ENCODE measurements at regions not wholly inside any gene's neighbourhood (a gene's known extent, or its start where the extent isn't known, plus 50 kb on each side); places are given as distances from the start of the nearest gene placed in this dataset.

GRCh38 chr6:119626884-119627619 lies 277.5 kb upstream of the MAN1A1 start:
- DNase-seq (ENCODE audit: low read depth in 2 of 2, low spot score in 1 of 2) = no peak

GRCh38 chr6:119620846-119621555 lies 271.4 kb upstream of the MAN1A1 start:
- DNase-seq (ENCODE audit: low read depth in 2 of 2, low spot score in 1 of 2) = no peak

GRCh38 chr6:119614138-119614537 lies 264.6 kb upstream of the MAN1A1 start:
- no peak for DNase-seq (ENCODE audit: low read depth in 2 of 2, low spot score in 1 of 2)

- no peak for DNase-seq (ENCODE audit: low read depth in 2 of 2, low spot score in 1 of 2)
Measured at GRCh38 chr6:119612911-119613381, 263.4 kb upstream of the MAN1A1 start.

- DNase-seq (ENCODE audit: low read depth in 2 of 2, low spot score in 1 of 2) = no peak
Measured at GRCh38 chr6:119612176-119612891, 262.8 kb upstream of the MAN1A1 start.

GRCh38 chr6:119610754-119611153 lies 261.2 kb upstream of the MAN1A1 start:
- DNase-seq (ENCODE audit: low read depth in 2 of 2, low spot score in 1 of 2) = no peak

GRCh38 chr6:119610265-119610664 lies 260.7 kb upstream of the MAN1A1 start:
- no peak for DNase-seq (ENCODE audit: low read depth in 2 of 2, low spot score in 1 of 2)

GRCh38 chr6:119609865-119610264 lies 260.3 kb upstream of the MAN1A1 start:
- DNase-seq (ENCODE audit: low read depth in 2 of 2, low spot score in 1 of 2) = no peak

- DNase-seq (ENCODE audit: low read depth in 2 of 2, low spot score in 1 of 2) = no peak
Measured at GRCh38 chr6:119608994-119609393, 259.4 kb upstream of the MAN1A1 start.

GRCh38 chr6:119604124-119604523 lies 254.6 kb upstream of the MAN1A1 start:
- no peak for DNase-seq (ENCODE audit: low read depth in 2 of 2, low spot score in 1 of 2)

- DNase-seq (ENCODE audit: low read depth in 2 of 2, low spot score in 1 of 2) = no peak
Measured at GRCh38 chr6:119603501-119603900, 253.9 kb upstream of the MAN1A1 start.

- no peak for DNase-seq (ENCODE audit: low read depth in 2 of 2, low spot score in 1 of 2)
Measured at GRCh38 chr6:119602215-119603178, 252.9 kb upstream of the MAN1A1 start.

- DNase-seq (ENCODE audit: low read depth in 2 of 2, low spot score in 1 of 2) = no peak
Measured at GRCh38 chr6:119598883-119599282, 249.3 kb upstream of the MAN1A1 start.

- no peak for DNase-seq (ENCODE audit: low read depth in 2 of 2, low spot score in 1 of 2)
Measured at GRCh38 chr6:119594907-119595306, 245.3 kb upstream of the MAN1A1 start.

GRCh38 chr6:119591235-119591634 lies 241.7 kb upstream of the MAN1A1 start:
- no peak for DNase-seq (ENCODE audit: low read depth in 2 of 2, low spot score in 1 of 2)

- no peak for DNase-seq (ENCODE audit: low read depth in 2 of 2, low spot score in 1 of 2)
Measured at GRCh38 chr6:119590066-119590465, 240.5 kb upstream of the MAN1A1 start.

- DNase-seq (ENCODE audit: low read depth in 2 of 2, low spot score in 1 of 2) = no peak
Measured at GRCh38 chr6:119587537-119587936, 238.0 kb upstream of the MAN1A1 start.

- DNase-seq (ENCODE audit: low read depth in 2 of 2, low spot score in 1 of 2) = no peak
Measured at GRCh38 chr6:119586250-119586882, 236.8 kb upstream of the MAN1A1 start.

- no peak for DNase-seq (ENCODE audit: low read depth in 2 of 2, low spot score in 1 of 2)
Measured at GRCh38 chr6:119584088-119584487, 234.5 kb upstream of the MAN1A1 start.

GRCh38 chr6:119581220-119581619 lies 231.7 kb upstream of the MAN1A1 start:
- DNase-seq (ENCODE audit: low read depth in 2 of 2, low spot score in 1 of 2) = no peak

Measured in stimulated activated CD8-positive, alpha-beta memory T cell treated with anti-CD3 and anti-CD28 coated beads, Interleukin-4, amount 100 ng/mL, for 1 hour (primary cell).